Stomach (tissue), 4 donors: ENCODE measurements at regions not wholly inside any gene's neighbourhood (a gene's known extent, or its start where the extent isn't known, plus 50 kb on each side); places are given as distances from the start of the nearest gene placed in this dataset.

Experiments used
- CTCF ChIP-seq, 7 experiments: fragments of 450-650 bp in 4 of 7; fragments of 200-600 bp in 3 of 7; sonication (generic) in 3 of 7; IDR thresholded peaks; one replicate each; pipeline ENCODE4 v1.5.1; 2016 to 2019; ENCODE audit warnings: antibody characterized with exemption in 7 of 7, control low read depth in 2 of 7, mild to moderate bottlenecking in 1 of 7
- POLR2A ChIP-seq, 4 donors: fragments of 450-650 bp; IDR thresholded peaks; one replicate each; pipeline ENCODE4 v1.6.1; 2016; ENCODE audit warnings: antibody characterized with exemption in 4 of 4, control low read depth in 2 of 4, mild to moderate bottlenecking in 1 of 4, moderate library complexity in 1 of 4
- POLR2AphosphoS5 ChIP-seq, 3 donors: sonication (generic); formaldehyde crosslinking; IDR thresholded peaks; one replicate each; pipeline ENCODE4 v1.6.1; 2016; ENCODE audit warnings: antibody characterized with exemption in 3 of 3

- TF ChIP-seq POLR2A (IDR thresholded peaks at IDR 0.05) (no peak), CTCF (IDR thresholded peaks at IDR 0.05) (no peak), POLR2AphosphoS5 (IDR thresholded peaks at IDR 0.05) (no peak)
These were observed 175.8 kb downstream of the PTGER3 start for GRCh38 chr1:70871790-70872189.
